Omental fat pad (tissue), 3 donors: ENCODE measurements at regions not wholly inside any gene's neighbourhood (a gene's known extent, or its start where the extent isn't known, plus 50 kb on each side); places are given as distances from the start of the nearest gene placed in this dataset.
"Not testable (repeated sequence)": the region's sequence is repeated elsewhere in the genome, so short reads cannot be mapped to it uniquely, and the experiment has no call there.

Experiments
- ATAC-seq: fragments of 150-250 bp; one replicate; pipeline ENCODE4 v1.9.1; 2016; ENCODE audit warnings: mild to moderate bottlenecking, moderate library complexity; ENCODE audit not compliant: low FRiP score
- DNase-seq: peaks from one replicate; pipeline ENCODE4 v3.0.0-alpha.2; 2019; ENCODE audit warnings: low spot score
- CTCF ChIP-seq, 3 donors: fragments of 450-650 bp; IDR thresholded peaks; one replicate each; pipeline ENCODE4 v1.5.1; 2016 to 2017; ENCODE audit warnings: antibody characterized with exemption in 3 of 3, mild to moderate bottlenecking in 3 of 3, moderate library complexity in 2 of 3

GRCh38 chr6:18039481-18039880 lies 52.0 kb upstream of the KIF13A start:
- no peak for TF ChIP-seq CTCF (IDR thresholded peaks at IDR 0.05)
- no peak for DNase-seq
- ATAC-seq: no peak

- ATAC-seq, DNase-seq: not testable (repeated sequence)
Observed at GRCh38 chr6:18038235-18038634, 50.8 kb upstream of the KIF13A start.
